WI38 (cell line): ENCODE measurements at regions not wholly inside any gene's neighbourhood (a gene's known extent, or its start where the extent isn't known, plus 50 kb on each side); places are given as distances from the start of the nearest gene placed in this dataset.
"Not testable (repeated sequence)": the region's sequence is repeated elsewhere in the genome, so short reads cannot be mapped to it uniquely, and the experiment has no call there.

Source experiments
- H3K4me3 ChIP-seq: 2 replicates; pipeline ENCODE4 v1.5.1; 2011; ENCODE audit warnings: low read depth, mild to moderate bottlenecking, control low read depth, low read length
- CTCF ChIP-seq: IDR thresholded peaks from 2 replicates; pipeline ENCODE4 v1.5.1; 2012; ENCODE audit warnings: low read depth, mild to moderate bottlenecking, control low read depth, low read length

GRCh38 chr9:103574056-103574455, 520.1 kb upstream of the SMC2 start:
- no peak for TF ChIP-seq CTCF
- H3K4me3 ChIP-seq = no peak overlapping the region

GRCh38 chr9:103586721-103587120, 507.4 kb upstream of the SMC2 start:
- no peak for TF ChIP-seq CTCF
- H3K4me3 ChIP-seq = no peak overlapping the region

- no peak overlapping the region for H3K4me3 ChIP-seq
- TF ChIP-seq CTCF = no peak
Measured at GRCh38 chr9:103601287-103601686, 492.8 kb upstream of the SMC2 start.

GRCh38 chr9:103611950-103612349, 482.2 kb upstream of the SMC2 start:
- H3K4me3 ChIP-seq = not testable (repeated sequence)

GRCh38 chr9:103615994-103616393, 478.1 kb upstream of the SMC2 start:
- TF ChIP-seq CTCF = no peak
- no peak overlapping the region for H3K4me3 ChIP-seq

GRCh38 chr9:103617046-103617445, 477.1 kb upstream of the SMC2 start:
- H3K4me3 ChIP-seq = no peak overlapping the region
- no peak for TF ChIP-seq CTCF

- no peak overlapping the region for H3K4me3 ChIP-seq
- no peak for TF ChIP-seq CTCF
Measured at GRCh38 chr9:103625161-103625804, 468.8 kb upstream of the SMC2 start.

GRCh38 chr9:103627731-103628130, 466.4 kb upstream of the SMC2 start:
- H3K4me3 ChIP-seq = no peak overlapping the region
- no peak for TF ChIP-seq CTCF
